GM18502 (cell line): ENCODE measurements at regions not wholly inside any gene's neighbourhood (a gene's known extent, or its start where the extent isn't known, plus 50 kb on each side); places are given as distances from the start of the nearest gene placed in this dataset.
"Not testable (repeated sequence)": the region's sequence is repeated elsewhere in the genome, so short reads cannot be mapped to it uniquely, and the experiment has no call there.

Experiments used
- ATAC-seq: cut with Tn5 transposase; IDR thresholded peaks from one replicate; pipeline ENCODE4 v1.9.1; 2021; ENCODE audit warnings: mild to moderate bottlenecking; ENCODE audit not compliant: unreplicated experiment, poor library complexity

DNA sequence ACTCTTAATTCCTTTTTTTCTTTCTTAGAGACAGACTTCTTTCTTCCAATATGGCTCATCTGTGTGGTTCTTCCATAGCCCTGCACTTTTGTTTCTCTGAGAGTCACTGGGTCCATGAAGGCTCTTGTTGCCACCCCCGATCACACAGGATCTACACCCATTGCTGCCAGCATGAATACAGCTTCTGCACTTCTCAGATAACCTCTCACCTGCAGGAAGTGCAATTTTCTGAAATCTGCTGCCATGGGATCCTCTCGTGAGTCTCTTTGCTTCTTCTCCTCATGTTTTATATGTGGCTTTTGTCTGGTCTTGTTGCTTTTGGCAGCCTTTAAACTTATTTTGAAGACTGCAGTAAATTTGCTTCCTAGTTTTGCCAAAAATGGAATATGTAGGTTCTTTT, 171.2 kb downstream of the TMEM167A start:
- ATAC-seq: no peak

DNA sequence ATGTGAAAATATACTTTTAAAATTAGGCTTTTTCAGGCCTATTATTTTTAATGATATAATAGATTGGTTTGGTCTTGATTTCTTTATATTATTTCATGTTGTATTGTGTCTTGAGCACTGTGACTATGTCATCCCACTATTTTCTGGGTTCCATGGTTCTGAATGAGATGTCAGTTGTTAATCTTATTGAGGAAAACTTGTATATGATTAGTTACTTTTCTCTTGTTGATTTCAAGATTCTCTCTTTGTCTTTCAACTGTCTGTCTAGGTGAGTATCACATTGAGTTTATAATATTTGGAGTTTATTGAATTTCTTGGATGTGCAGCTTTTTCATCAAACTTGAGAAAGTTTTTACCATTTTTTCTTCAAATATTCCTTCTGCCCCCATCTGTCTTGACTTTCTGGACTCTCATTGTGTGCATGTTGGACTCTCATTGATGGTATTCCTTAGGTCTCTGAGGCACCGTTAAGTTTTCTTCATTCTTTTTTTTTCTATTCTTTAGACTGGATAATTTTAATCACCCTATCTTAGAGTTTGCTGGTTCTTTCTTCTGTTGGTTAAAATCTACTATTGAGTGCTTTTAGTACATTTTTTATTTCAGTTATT, 175.8 kb downstream of the TMEM167A start:
- no peak for ATAC-seq

DNA sequence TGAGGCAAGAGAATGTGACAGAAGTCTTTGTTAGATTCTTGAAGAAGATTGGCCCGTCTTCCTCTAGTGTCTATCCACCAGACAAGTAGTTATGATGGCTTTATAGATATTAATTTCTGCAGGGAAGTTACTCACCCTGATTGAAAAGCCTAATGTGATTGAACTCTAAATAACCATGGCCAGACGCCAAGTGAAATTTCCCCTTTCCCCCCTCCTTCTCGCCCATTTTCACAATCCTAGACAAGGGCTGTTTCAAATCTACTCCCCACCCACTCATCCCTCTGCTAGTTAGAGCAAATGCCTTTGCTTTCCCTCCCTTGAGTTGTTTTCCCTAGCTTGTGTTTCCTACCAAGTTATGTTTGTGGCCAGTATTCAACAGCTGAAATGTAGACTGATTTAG, 182.5 kb downstream of the TMEM167A start:
- ATAC-seq: no peak

DNA sequence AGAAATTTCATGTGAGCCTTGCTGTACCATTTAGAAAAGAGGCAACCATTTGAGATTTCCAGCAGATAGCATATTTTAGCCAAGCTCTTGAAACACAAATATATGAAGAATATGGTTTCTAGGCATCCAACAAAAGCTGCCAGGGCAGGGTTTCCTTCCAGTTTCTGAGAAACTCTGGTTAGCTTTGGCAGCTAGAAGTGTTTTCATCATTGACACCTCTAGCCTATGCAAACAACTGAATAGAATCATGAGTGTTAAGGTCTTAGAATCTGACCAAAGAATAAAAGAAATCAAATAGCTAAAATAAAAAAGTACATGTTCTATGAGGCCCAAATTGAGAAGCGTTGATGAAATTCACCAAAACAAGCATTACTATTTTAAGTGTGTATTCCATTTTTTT, 188.1 kb downstream of the TMEM167A start:
- no peak for ATAC-seq

DNA sequence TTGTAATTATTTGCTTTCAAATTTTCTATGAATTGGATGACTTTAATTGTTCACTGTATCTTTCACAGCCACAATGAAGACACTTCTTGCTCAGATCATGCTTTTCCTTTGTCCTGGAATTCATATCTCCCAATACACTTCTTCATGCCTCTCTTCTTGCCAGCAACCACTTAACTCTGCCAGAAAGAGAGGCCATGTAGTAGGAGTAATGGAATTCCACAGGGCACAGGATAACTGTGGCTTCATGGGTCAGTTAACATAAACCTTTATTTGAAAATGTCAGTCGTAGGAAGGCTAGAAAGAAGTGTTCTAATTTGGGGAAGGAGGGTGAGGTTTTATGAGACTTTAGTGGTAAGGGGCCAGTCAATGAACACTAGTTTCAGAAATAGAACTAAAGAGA, 190.3 kb downstream of the TMEM167A start:
- ATAC-seq: no peak

DNA sequence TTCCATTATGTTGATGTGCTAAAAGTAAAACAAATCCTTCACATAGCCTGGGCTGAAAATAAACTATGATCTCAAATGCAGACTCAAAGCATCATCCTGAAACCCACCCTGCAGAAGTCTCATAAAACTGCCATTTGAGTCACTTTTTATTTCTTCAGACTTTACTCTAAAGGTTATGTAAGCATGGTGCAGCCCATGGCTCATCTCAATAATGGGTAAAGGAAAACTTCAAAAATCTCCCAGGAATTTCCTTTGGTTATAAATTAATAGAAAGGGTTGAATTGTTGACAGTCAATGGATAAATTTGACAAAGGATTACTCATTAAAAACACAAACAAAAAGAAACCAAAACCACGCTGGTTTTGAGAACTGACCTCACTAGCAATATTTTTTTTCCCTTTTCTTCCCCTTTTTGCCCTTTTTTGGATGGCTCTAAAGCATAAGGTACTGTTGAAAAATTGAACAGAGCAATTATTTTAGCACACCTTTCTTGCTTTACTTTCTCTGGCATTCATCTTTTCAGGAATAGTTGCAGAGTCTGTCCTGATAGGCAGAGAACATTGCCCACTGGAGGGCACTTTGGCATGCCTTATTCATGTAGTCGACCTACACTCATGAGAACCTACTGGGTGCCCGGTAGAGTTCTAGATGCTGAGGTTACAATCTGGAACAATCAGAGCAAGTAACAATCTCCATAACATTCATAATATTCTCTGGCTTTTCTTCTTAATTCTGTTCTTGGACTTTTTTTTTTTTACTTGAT, 191.4 kb downstream of the TMEM167A start:
- no peak for ATAC-seq

DNA sequence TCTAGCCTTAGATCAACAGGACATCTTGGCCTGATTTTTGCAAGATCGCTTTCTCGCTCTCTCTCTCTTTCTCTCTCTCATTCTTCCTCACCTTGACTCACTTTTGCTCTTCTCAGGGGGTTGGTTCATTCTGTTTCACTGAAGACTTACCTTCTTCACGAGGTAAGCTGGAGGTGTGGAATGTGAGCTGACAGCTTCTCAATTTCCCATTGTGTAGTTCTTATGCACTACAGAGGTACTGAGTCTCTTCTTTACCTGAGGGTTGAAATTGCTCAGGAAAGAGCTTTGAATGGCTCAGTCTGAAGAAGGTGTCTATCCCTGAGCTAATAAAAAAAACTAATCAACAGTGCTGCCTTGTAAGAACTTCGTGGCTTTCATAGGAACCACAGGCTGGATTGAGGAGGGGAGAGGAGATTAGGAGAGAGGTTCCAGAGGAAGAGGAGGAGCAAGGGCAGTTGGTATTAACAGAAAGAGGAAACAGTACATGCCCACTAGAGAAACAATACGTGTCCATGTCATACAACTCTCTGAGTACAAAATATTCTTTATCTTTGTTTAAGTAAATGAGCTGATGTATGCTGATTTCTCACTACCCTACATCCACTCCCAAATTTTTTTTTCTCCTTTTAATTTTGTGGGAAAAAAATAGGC, 192.2 kb downstream of the TMEM167A start:
- ATAC-seq: no peak

DNA sequence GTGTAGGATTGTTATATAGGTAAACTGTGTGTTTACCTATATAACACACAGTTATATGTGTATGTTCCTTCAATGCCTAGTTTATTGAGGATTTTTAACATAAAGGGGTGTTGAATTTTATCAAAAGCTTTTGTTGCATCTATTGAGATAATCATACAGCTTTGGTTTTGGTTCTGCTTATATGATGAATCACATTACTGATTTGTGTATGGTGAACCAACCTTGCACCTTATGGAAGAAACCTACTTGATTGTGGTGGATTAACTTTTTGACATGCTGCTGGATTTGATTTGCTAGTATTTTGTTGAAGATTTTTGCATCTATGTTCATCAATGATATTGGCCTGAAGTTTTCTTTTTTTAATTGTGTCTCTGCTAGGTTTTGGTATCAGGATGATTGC, 194.9 kb downstream of the TMEM167A start:
- no peak for ATAC-seq

DNA sequence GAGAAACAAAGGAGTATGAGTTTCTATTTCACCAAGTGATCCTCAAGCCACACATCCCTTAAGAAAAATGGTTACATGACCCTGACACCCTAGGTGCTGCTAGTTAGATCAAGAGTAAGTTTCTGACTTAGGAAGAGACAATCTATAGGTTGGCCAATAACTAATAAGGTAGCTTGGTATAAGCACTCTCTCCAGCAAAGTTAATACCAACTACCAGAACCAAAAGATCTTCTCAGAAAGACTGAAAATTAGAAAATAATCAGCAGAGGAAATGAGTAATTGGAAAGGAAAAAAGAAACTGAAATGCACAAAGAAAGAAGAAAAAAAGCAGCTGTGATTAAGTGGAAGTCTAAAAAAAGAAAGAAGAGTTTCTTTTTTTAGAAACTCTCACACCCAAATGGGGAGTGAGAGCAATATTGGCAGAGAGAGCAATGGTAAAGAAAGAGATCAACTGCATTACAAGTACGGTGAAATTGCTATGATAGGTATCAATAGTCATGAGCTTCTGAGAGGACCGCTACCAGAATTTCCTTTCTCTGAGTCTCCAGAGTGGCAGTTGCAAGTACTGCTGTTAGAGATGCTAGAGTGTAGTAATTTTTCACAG, 195.5 kb downstream of the TMEM167A start:
- peak; percentile 50 for ATAC-seq

DNA sequence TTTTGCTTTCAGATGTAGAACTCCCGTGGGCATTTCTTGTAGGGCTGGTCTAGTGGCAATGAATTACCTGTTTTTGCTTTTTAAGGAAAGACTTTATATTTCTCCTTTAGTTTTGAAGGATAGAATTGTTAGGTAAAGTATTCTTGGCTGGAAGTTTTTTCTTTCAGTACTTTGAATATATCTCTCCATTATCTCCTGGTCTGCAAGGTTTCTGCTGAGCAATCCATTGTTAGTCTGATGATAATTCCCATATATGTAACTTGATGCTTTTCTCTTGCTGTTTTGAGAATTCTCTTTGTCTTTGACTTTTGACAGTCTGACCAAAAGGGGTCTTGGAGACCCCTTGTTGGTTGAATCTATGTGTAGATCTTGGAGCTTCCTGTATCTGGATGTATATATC, 198.1 kb downstream of the TMEM167A start:
- no peak for ATAC-seq

DNA sequence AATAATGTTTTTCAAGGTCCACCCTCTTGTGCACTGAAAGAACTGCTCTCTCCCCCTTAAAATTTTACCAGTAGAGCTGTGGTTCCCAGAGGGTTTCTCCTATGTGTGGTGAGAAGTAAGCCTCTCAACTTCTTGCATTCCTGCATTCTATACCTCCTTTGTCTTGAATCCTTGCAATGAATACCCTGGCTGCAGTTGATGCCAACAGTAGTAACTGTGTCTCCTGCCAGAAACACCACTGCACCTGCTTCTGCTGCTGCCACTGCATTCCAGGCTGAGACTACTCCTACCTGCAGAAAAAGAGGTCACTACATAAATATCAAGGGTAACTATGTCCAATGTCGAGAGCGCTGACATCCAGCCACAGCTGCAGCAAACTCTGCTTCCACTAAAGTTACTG, 203.7 kb downstream of the TMEM167A start:
- ATAC-seq: no peak

DNA sequence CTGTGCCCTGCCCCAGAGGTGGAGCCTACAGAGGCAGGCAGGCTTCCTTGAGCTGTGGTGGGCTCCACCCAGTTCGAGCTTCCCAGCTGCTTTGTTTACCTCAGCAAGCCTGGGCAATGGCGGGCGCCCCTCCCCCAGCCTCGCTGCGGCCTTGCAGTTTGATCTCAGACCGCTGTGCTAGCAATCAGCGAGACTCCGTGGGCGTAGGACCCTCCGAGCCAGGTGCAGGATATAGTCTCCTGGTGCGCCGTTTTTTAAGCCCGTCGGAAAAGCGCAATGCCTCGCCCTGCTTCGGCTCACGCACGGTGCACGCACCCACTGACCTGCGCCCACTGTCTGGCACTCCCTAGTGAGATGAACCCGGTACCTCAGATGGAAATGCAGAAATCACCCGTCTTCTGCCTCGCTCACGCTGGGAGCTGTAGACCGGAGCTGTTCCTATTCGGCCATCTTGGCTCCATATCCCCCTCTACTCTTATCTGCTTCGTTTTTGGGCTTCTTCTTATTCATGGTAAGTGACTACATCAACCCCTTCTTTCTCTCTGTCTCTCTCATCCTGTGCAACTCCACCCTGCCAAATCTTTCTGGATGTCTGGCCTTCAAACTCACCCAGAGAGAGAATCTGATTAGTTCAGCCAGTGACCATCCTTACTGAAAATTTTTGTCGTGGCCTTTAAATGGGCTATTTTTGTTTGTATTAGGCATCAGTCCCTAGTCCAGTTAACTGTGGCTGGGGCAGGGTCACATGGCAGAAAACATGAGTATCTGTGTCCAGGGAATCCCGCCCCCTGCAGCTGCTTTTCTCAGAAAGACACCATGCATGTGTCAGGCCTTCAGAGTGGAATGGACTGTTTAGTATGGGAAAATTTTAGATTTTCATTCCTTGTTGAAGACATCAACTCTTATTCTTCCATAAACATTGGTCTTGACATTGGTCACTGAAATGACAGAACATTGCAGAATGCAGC, 204.6 kb downstream of the TMEM167A start:
- ATAC-seq: not testable (repeated sequence)

DNA sequence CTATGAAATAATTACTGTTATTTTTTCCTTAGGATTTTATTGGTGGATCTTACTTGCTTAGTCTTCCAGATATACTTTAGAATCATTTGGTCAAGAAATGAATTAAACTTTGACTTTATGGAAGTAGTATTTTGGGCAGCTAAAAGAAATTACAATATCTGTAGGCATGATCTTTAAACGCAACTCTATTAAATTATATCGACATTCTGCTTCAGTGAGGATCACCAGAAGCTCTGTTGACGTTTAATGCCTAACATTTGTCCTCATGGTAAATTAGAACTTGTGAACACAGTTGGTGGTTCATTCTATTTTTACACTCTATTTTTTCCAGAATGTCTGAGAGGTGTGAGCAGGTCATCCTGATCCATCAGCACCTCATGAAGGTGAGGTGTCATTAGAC, 211.6 kb downstream of the TMEM167A start:
- no peak for ATAC-seq

DNA sequence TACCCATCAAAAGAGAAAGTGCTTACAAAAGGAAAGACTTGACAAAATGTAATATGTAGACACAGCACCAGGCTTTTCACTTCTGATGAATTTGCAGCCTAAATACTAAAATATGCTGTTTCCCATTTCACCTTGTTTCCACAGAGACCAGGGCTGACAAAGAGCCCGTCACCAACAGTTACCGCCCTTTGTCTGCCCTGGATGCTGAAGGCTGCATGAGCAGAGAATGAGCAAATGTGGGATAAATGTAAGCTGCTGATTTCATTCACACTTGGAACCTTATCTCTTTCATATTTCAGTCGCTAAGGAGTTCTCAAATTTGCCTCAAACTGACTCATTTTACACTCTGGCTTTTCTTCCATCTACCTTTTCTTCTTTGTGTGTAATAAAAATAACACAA, 213.9 kb downstream of the TMEM167A start:
- no peak for ATAC-seq

DNA sequence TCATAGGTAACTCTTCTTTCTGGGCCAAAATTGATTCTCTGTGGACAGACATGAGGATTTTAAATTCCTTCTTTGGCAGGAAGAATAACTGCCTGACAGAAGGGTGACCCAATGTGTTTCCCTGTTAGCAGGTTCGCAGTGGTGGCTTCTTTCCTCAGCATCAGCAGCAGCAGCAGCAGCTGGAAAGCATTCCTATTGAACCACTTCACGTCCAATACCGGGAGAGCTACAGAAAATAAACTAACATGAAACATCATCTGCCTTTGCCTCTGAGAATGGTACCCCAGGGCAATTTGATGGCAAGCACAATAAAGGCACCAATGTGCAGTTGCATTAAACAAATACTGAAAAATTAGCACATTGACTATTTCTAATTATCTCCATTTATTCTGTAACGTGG, 214.5 kb downstream of the TMEM167A start:
- no peak for ATAC-seq

DNA sequence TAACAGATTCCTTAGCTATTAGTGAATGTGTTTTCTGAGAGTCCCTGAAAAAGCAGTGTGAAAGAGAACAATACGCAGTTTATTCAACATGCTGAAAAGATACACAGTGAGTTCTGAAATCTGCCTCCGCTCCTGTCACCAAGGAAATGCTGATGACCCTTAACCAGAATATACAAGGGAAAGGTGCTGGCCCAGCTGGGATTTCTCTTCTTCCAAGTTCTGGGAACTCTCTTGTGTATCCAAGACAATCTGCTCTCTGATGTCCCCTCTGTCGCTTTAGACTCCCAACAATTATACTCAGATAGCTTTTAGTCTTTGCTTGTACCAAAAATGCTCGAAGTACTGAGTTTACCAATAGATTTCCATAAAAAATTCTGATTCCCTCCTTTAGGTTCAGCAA, 214.9 kb downstream of the TMEM167A start:
- ATAC-seq: no peak

DNA sequence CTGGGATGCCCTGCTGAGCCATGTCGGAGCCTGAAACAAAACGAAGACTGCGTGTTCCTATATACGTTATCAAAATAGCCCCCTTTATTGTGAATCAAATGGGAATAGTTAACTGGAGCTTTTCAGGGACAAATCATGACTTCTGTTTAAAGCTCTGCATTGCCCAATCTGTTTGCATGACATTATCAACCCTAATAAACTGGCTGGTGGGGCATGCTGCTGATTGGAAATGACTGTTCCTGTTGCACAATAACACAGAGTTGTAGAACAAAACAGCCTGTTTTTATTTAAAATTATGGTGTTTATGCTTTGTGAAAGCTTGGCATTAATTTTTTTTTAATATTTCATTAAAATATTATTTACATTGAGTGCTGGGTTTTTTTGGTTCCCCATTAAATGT, 215.5 kb downstream of the TMEM167A start:
- no peak for ATAC-seq

DNA sequence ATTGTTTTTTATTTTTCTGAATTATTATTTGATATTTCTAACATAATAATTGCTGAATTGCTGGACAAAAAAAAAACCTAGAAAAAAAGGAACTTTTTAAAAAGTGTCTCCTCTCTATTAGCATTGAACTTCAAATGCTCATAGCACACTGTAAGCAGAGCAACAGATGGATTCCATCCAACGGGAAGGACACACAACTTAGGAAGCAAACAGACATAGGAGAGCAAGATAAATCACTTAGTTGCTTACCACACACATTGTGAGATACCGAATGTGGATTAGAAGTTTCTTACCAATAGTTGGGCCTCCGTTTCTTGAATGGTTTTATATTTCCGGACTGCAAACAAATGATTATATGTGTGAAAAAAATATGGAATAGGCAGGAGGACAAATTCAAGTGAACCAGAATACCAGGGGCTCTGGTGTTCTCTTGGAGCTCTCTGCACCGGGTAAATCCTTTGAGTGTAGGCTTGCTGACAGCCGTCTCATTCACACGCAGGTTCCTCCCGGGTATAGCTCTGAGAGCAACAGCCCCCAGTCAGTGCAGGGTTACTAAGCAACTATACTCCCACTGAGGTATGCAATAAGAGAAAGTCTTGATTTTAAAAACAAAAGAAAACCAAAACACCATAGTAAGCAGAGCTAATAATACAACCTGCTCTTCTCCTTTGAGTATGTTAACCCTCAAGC, 217.6 kb downstream of the TMEM167A start:
- ATAC-seq: no peak

DNA sequence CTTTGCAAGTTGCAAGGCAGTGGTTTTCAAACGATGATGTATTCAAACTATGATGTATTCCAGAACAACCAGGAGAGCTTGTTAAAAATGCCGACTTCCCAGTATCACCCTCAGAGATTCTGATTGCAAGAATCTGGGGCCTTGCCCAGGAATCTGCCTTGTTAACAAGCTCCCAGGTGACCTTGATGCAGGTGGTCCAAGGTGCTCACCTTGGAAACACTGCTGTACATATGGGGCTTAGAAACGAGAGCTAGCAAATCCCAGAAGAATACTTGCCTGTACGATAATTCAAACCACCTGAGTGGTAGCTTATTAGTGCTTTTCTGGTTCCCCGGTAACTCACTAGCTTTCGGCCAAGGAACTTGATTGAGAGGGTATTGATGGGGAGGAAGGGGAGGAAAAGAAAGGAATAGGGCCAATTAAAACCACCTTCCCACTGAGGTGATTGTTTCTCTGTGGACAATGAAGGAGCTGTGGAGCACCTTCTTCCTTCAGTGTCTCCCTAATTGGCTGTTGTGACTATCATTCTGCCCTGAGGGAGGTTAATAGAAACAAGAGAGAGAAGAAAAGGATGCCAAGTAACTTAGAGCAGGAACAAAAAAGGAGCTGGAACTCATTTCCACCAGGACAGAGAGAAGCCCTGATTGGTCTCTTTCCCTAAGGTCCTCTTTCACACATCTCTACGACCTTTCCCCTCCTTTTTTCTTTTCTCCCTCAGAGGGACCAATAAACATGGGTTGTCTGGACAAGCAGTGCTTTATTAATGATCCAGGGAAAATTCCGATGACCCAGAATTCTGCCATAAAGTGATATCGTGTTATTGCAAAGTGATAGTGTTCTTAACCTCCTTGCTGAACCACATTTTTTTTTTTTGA, 218.8 kb downstream of the TMEM167A start:
- ATAC-seq: no peak
